Natural killer cell (primary cell): ENCODE measurements at regions not wholly inside any gene's neighbourhood (a gene's known extent, or its start where the extent isn't known, plus 50 kb on each side); places are given as distances from the start of the nearest gene placed in this dataset.
"Not testable (repeated sequence)": the region's sequence is repeated elsewhere in the genome, so short reads cannot be mapped to it uniquely, and the experiment has no call there.

Experiments used
- ATAC-seq, 3 donors: fragments of 150-1000 bp in 2 of 3; fragments of 200-7000 bp in 1 of 3; cut with Tn5 transposase; 1 replicate in 1 of 3; 2 replicates in 2 of 3; pipeline ENCODE4 v1.10.0; 2021; ENCODE audit warnings: mild to moderate bottlenecking in 2 of 3, moderate library complexity in 2 of 3
- DNase-seq, 2 donors: peaks; one replicate each; pipeline versions ENCODE4 v3.0.0 to v3.0.0-alpha.2; 2013 to 2021; ENCODE audit warnings: mixed read lengths in 1 of 2
- H3K27ac ChIP-seq: one replicate; pipeline ENCODE4 v1.5.1; 2013; ENCODE audit warnings: mild to moderate bottlenecking, low read length
- H3K27me3 ChIP-seq: one replicate; pipeline ENCODE4 v1.6.1; 2013; ENCODE audit warnings: low read length; ENCODE audit not compliant: control insufficient read depth, insufficient read depth
- H3K36me3 ChIP-seq: one replicate; pipeline ENCODE4 v1.6.1; 2013; ENCODE audit warnings: low read length; ENCODE audit not compliant: control insufficient read depth, insufficient read depth
- H3K4me1 ChIP-seq: one replicate; pipeline ENCODE4 v1.6.1; 2013; ENCODE audit warnings: low read length; ENCODE audit not compliant: control insufficient read depth, insufficient read depth
- H3K4me3 ChIP-seq: one replicate; pipeline ENCODE4 v1.5.1; 2013; ENCODE audit warnings: low read length
- H3K9me3 ChIP-seq: one replicate; pipeline ENCODE4 v1.6.1; 2013; ENCODE audit warnings: low read length; ENCODE audit not compliant: control insufficient read depth, insufficient read depth
- H3K27ac Mint-ChIP-seq, 2 donors: one replicate each; pipeline ENCODE4 v1.8.0; 2022; ENCODE audit warnings: mild to moderate bottlenecking in 2 of 2, mixed read lengths in 2 of 2, moderate library complexity in 1 of 2
- H3K27me3 Mint-ChIP-seq, 2 donors: one replicate each; pipeline ENCODE4 v1.8.0; 2022; ENCODE audit warnings: low read depth in 2 of 2, mixed read lengths in 2 of 2
- H3K36me3 Mint-ChIP-seq: one replicate; pipeline ENCODE4 v1.8.0; 2022; ENCODE audit warnings: mixed read lengths
- H3K4me1 Mint-ChIP-seq, 2 donors: one replicate each; pipeline ENCODE4 v1.8.0; 2022; ENCODE audit warnings: mixed read lengths in 2 of 2
- H3K4me3 Mint-ChIP-seq: one replicate; pipeline ENCODE4 v1.8.0; 2022; ENCODE audit warnings: mild to moderate bottlenecking, moderate library complexity, mixed read lengths
- H3K9me3 Mint-ChIP-seq, 2 donors: one replicate each; pipeline ENCODE4 v1.8.0; 2022; ENCODE audit warnings: mixed read lengths in 2 of 2
- CTCF ChIP-seq: fragments of 200-600 bp; IDR thresholded peaks from one replicate; pipeline ENCODE4 v1.8.0; 2022; ENCODE audit warnings: antibody characterized with exemption
- WGBS: methylation state at CpG from one replicate; pipeline ENCODE4 v1.1.7; 2013; ENCODE audit warnings: missing lambda C conversion rate; ENCODE audit not compliant: insufficient coverage; 5-methylcytosine and 5-hydroxymethylcytosine counted together
- intact Hi-C: fragments of 100-400 bp; cut with micrococcal nuclease; formaldehyde crosslinking; loops from one replicate; pipeline ENCODE4 v1.14.2; 2022

GRCh38 chr1:10918531-10918930, 93.9 kb upstream of the TARDBP start:
- H3K4me3 ChIP-seq: no peak overlapping the region
- DNase-seq (no peak), ATAC-seq (no peak)
- TF ChIP-seq CTCF: no peak
- H3K4me1 ChIP-seq: peaks cover 35% of the 10 kb centered on the region
- peaks cover 22 to 23% of the 10 kb centered on the region in 2 donors for H3K4me1 Mint-ChIP-seq
- no peaks in the 10 kb centered on the region for H3K27me3 Mint-ChIP-seq
- peak overlapping the region in 1 of 2 donors; percentile 9 for H3K27ac Mint-ChIP-seq
- intact Hi-C loops: no loop called here
- no peaks in the 10 kb centered on the region for H3K36me3 Mint-ChIP-seq
- no peak overlapping the region for H3K27ac ChIP-seq
- WGBS: 59% methylated on average over 5 of the region's 5 CpGs
- no peaks in the 10 kb centered on the region for H3K9me3 Mint-ChIP-seq
- peak overlapping the region; percentile 78 for H3K4me3 Mint-ChIP-seq
- no peaks in the 10 kb centered on the region for H3K27me3 ChIP-seq
- H3K36me3 ChIP-seq: no peaks in the 10 kb centered on the region
- no peaks in the 10 kb centered on the region for H3K9me3 ChIP-seq

- no peak for ATAC-seq
- no peak overlapping the region for H3K27ac Mint-ChIP-seq
- DNase-seq: no peak
- no peaks in the 10 kb centered on the region for H3K36me3 Mint-ChIP-seq
- no peak for TF ChIP-seq CTCF
- no peaks in the 10 kb centered on the region for H3K36me3 ChIP-seq
- intact Hi-C loops: no loop called here
- 91% methylated on average over 6 of the region's 9 CpGs for WGBS
- H3K4me1 Mint-ChIP-seq: peaks cover 22 to 23% of the 10 kb centered on the region in 2 donors
- no peaks in the 10 kb centered on the region for H3K27me3 ChIP-seq
- H3K4me3 Mint-ChIP-seq: no peak overlapping the region
- no peaks in the 10 kb centered on the region for H3K27me3 Mint-ChIP-seq
- no peak overlapping the region for H3K4me3 ChIP-seq
- no peak overlapping the region for H3K27ac ChIP-seq
- H3K9me3 ChIP-seq: no peaks in the 10 kb centered on the region
- H3K9me3 Mint-ChIP-seq: no peaks in the 10 kb centered on the region
- peaks cover 35% of the 10 kb centered on the region for H3K4me1 ChIP-seq
Measured at GRCh38 chr1:10920063-10920626, 92.3 kb upstream of the TARDBP start.

GRCh38 chr1:10922315-10923060, 90.0 kb upstream of the TARDBP start:
- 84% methylated on average over 8 of the region's 8 CpGs for WGBS
- H3K4me1 ChIP-seq: peaks cover 12% of the 10 kb centered on the region

GRCh38 chr1:10924030-10924429, 88.4 kb upstream of the TARDBP start:
- Histone ChIP-seq H3K4me1 (no peaks in the 10 kb centered on the region), H3K9me3 (peaks cover 8% of the 10 kb centered on the region), H3K4me3 (no peak overlapping the region), H3K36me3 (no peaks in the 10 kb centered on the region), H3K27me3 (no peaks in the 10 kb centered on the region), H3K27ac (no peak overlapping the region)
- intact Hi-C loops: no loop called here
- Mint-ChIP-seq H3K27me3 (no peaks in the 10 kb centered on the region), H3K4me3 (no peak overlapping the region), H3K4me1 (no peaks in the 10 kb centered on the region), H3K36me3 (no peaks in the 10 kb centered on the region), H3K27ac (no peak overlapping the region), H3K9me3 (no peaks in the 10 kb centered on the region)
- ATAC-seq (no peak), DNase-seq (no peak)
- TF ChIP-seq CTCF: no peak
- 90% methylated on average over 4 of the region's 4 CpGs for WGBS

More at GRCh38 chr1:10922315-10923060, 90.0 kb upstream of the TARDBP start:
- H3K27ac Mint-ChIP-seq, H3K36me3 ChIP-seq, H3K36me3 Mint-ChIP-seq, ATAC-seq, intact Hi-C loops, DNase-seq, H3K27me3 Mint-ChIP-seq, H3K9me3 ChIP-seq, H3K27ac ChIP-seq, H3K27me3 ChIP-seq, H3K4me3 Mint-ChIP-seq, H3K4me3 ChIP-seq, H3K9me3 Mint-ChIP-seq: not testable (repeated sequence)
- H3K4me1 Mint-ChIP-seq: peaks cover 12% of the 10 kb centered on the region in 2 donors
